ENCODE measurements at regions not wholly inside any gene's neighbourhood (a gene's known extent, or its start where the extent isn't known, plus 50 kb on each side); places are given as distances from the start of the nearest gene placed in this dataset.

DNA sequence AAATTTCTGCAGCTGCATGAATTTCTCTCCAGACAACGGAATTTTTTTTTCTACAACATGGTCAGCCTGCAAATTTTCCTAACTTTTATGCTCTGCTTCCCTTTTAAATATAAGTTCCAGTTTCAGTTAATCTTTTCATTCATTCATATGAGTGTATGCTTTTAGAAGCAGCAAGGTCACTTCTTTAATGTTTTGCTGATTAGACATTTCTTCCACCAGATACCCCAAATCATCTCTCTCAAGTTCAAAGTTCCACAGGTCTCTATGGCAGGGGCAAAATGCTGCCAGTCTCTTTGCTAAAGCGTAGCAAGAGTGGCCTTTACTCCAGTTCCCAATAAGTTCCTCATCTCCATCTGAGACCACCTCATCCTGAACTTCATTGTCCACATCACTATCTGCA, 205.6 kb upstream of the GRM7 start:
- TF ChIP-seq, protein P1, sequence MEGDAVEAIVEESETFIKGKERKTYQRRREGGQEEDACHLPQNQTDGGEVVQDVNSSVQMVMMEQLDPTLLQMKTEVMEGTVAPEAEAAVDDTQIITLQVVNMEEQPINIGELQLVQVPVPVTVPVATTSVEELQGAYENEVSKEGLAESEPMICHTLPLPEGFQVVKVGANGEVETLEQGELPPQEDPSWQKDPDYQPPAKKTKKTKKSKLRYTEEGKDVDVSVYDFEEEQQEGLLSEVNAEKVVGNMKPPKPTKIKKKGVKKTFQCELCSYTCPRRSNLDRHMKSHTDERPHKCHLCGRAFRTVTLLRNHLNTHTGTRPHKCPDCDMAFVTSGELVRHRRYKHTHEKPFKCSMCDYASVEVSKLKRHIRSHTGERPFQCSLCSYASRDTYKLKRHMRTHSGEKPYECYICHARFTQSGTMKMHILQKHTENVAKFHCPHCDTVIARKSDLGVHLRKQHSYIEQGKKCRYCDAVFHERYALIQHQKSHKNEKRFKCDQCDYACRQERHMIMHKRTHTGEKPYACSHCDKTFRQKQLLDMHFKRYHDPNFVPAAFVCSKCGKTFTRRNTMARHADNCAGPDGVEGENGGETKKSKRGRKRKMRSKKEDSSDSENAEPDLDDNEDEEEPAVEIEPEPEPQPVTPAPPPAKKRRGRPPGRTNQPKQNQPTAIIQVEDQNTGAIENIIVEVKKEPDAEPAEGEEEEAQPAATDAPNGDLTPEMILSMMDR (IDR thresholded peaks at IDR 0.05), result no peak
- TF ChIP-seq POLR2A (IDR thresholded peaks at IDR 0.05), result no peak
- 73 to 75% methylated on average over 2 of the region's 2 CpGs for WGBS, 2 donors
- DNase-seq (ENCODE audit: low spot score in 2 of 2), result no peak
- intact Hi-C loops (cut with DNase I; ENCODE audit: low total_unique reads), result no loop called here
- H3K4me3 ChIP-seq (ENCODE audit: low read depth, poor library complexity, severe bottlenecking), result no peak overlapping the region

DNA sequence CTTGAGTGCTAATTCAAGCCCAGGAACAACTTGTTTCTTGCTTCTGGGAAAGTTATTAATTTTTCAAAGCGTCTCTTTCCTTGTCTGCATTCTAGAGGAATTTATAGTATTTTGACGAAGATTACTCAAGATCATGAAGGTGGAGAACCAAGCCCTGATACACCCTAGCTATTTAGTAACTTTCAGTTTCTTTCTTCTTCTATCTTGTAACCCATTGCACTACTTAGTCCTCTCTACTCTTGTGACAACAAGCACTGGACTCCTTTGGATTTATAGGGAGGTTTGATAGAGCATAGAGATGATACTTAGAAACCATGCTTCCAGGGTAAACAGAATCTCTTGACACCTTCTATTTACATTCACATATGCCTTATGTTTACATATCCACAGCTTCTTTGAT, 203.3 kb upstream of the GRM7 start:
- intact Hi-C loops (cut with DNase I; ENCODE audit: low total_unique reads), result no loop called here
- 70 to 78% methylated on average over 2 of the region's 2 CpGs for WGBS, 2 donors
- H3K4me3 ChIP-seq (ENCODE audit: low read depth, poor library complexity, severe bottlenecking), result no peak overlapping the region
- TF ChIP-seq, protein P1 (IDR thresholded peaks at IDR 0.05), result no peak
- TF ChIP-seq POLR2A (IDR thresholded peaks at IDR 0.05), result no peak
- no peak for DNase-seq (ENCODE audit: low spot score in 2 of 2)

DNA sequence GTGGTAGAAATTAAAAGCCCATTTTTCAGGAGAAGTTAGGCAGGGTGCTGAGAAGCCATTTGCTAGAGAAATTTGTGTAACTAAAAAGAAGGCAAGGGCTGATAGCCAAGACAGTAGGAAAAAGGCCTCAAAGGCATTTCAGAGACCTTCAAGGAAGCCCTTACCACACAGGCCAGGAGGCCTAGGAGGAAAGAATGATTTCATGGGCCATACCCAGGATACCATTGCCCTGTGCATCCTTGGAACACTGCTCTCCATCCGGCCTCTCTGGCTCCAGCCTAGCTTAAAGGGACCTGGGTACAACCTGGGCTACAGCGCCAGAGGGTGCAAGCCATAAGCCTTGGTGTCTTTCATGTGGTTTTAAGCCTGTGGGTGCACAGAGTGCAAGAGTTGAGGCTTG, 193.6 kb upstream of the GRM7 start:
- TF ChIP-seq POLR2A (IDR thresholded peaks at IDR 0.05), result no peak
- TF ChIP-seq, protein P1 (IDR thresholded peaks at IDR 0.05), result no peak
- intact Hi-C loops (cut with DNase I; ENCODE audit: low total_unique reads), result no loop called here
- 78 to 90% methylated on average over 2 of the region's 2 CpGs for WGBS, 2 donors

DNA sequence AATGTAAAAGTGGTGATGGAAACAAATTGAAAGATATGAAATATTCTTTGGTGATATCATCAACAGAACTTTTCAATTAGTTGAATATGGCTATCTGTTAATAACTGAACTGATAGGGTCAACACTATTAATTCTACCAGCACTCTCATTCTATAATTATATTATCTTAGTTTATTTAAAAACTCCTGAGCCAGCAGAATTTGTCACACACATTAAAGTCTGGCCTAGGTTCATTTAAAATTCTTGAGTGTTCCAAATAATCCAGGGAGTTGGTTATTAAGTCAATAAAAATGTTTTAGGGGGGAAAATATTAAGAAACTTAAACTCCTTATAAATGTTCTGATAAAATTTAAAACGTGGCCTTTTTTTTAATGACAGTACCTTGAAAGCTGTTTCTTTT, 189.6 kb upstream of the GRM7 start:
- TF ChIP-seq, protein P1 (IDR thresholded peaks at IDR 0.05), result no peak
- TF ChIP-seq POLR2A (IDR thresholded peaks at IDR 0.05), result no peak
- 52 to 56% methylated on average over 1 of the region's 1 CpG for WGBS, 2 donors
- H3K4me3 ChIP-seq (ENCODE audit: low read depth, poor library complexity, severe bottlenecking), result no peak overlapping the region
- intact Hi-C loops (cut with DNase I; ENCODE audit: low total_unique reads), result no loop called here
- no peak for DNase-seq (ENCODE audit: low spot score in 2 of 2)

More for the DNA sequence above, 193.6 kb upstream of the GRM7 start:
- no peak for DNase-seq (ENCODE audit: low spot score in 2 of 2)
- no peak overlapping the region for H3K4me3 ChIP-seq (ENCODE audit: low read depth, poor library complexity, severe bottlenecking)

DNA sequence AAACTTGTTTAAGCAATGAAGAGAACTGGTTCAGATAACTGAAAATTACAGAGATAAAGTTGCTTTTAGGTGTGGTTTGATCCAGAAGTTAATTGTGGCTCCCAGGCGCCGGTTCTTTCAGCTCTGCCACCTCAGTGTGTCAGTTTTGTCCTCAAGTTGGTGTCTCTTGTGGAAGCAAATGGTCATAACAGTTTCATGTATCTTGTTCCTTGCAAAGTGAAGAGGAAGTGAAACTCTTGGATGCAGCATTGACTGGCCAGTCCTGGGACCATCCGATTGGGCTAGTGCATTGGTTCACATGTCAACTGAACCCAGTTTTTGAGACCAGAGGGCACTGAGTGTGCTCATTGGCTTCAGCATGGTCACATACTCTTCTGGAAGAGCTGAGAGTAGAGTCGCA, 181.4 kb upstream of the GRM7 start:
- intact Hi-C loops (cut with DNase I; ENCODE audit: low total_unique reads), result no loop called here
- TF ChIP-seq, protein P1 (IDR thresholded peaks at IDR 0.05), result no peak
- no peak for TF ChIP-seq POLR2A (IDR thresholded peaks at IDR 0.05)
- 88 to 89% methylated on average over 4 of the region's 4 CpGs for WGBS, 2 donors
- DNase-seq (ENCODE audit: low spot score in 2 of 2), result no peak
- H3K4me3 ChIP-seq (ENCODE audit: low read depth, poor library complexity, severe bottlenecking), result no peak overlapping the region

DNA sequence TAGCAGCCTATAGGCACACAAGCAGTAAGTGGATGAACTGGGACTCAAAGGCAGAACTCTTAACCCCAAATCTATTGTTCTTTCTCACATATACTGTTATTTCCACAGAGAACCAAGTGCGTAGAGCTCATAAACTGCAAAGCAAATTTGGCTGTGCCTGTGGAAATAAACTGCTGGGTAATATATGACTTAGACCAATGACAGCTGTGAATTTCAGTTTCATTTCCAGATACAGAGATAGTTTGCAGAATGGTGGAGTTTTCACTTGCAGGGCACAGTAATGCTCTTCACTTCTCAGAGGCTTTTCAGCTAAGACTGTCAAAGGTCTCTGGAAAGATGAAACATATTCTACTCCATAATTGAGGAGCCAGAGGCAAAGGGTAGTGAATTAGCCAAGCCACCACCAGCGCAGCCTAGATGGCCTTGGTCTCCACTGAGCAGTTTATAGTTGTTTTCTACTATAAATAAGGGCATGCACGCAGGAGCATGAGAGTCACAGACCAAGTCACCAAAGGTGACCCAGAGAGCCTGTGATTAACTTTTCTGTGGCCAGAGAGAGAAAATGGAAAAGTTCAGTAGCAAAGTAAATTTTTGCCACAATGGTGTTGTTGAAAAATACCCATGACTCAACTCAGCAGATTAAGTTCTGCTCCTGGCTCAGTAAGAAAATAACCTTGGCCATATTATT, 180.7 kb upstream of the GRM7 start:
- H3K4me3 ChIP-seq (ENCODE audit: low read depth, poor library complexity, severe bottlenecking), result no peak overlapping the region

More for the DNA sequence above, 180.7 kb upstream of the GRM7 start:
- intact Hi-C loops (cut with DNase I; ENCODE audit: low total_unique reads), result no loop called here
- WGBS, 2 donors, result 83 to 88% methylated on average over 3 of the region's 3 CpGs
- TF ChIP-seq, protein P1 (IDR thresholded peaks at IDR 0.05), result no peak
- TF ChIP-seq POLR2A (IDR thresholded peaks at IDR 0.05), result no peak
- no peak for DNase-seq (ENCODE audit: low spot score in 2 of 2)
